ENCODE measurements at regions not wholly inside any gene's neighbourhood (a gene's known extent, or its start where the extent isn't known, plus 50 kb on each side); places are given as distances from the start of the nearest gene placed in this dataset.

DNA sequence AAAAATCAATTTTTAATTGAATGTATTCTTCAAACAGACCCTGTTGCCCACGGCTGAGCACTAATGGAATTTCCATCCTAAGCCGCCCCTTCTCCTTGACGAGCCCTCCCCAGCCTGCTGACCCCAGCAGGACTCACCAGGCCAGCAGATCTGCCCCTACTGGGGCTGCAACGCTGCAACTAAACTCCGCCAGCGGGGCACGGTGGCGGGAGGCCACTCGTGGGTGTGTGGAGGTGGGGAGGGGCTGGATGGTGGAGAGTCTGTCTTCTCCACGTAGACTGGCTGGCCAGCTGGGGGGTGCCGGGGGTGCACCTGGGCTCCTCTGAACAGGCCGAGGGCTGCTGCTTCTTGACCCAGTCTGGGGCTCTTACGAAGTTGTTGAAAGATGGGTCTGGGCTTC is 67.8 kb downstream of the ENGASE start:
- no peak overlapping the region for H3K4me3 ChIP-seq
- no peak for TF ChIP-seq Cebpa-rat (IDR thresholded peaks at IDR 0.05)
- H3K36me3 ChIP-seq: no peaks in the 10 kb centered on the region
- H4K20me1 ChIP-seq: peaks cover 0 to 26% (median 0%) of the 10 kb centered on the region in 11 experiments; a peak in 4 of 22 replicates
- H3K4me1 ChIP-seq: peaks cover 8 to 66% (median 44%) of the 10 kb centered on the region in 10 experiments; a peak in 19 of 20 replicates
- no peak overlapping the region for H3K27ac ChIP-seq
- peak overlapping the region in 6 of 11 experiments; percentile 25 to 93 (median 79); a peak in 12 of 22 replicates for H3K4me2 ChIP-seq
- no peak overlapping the region for H3K9ac ChIP-seq
- H3K9me3 ChIP-seq (replicated peaks in 1 of 11): no peaks in the 10 kb centered on the region
- H3K27me3 ChIP-seq: peaks cover 0 to 12% (median 10%) of the 10 kb centered on the region in 11 experiments; a peak in 14 of 22 replicates

DNA sequence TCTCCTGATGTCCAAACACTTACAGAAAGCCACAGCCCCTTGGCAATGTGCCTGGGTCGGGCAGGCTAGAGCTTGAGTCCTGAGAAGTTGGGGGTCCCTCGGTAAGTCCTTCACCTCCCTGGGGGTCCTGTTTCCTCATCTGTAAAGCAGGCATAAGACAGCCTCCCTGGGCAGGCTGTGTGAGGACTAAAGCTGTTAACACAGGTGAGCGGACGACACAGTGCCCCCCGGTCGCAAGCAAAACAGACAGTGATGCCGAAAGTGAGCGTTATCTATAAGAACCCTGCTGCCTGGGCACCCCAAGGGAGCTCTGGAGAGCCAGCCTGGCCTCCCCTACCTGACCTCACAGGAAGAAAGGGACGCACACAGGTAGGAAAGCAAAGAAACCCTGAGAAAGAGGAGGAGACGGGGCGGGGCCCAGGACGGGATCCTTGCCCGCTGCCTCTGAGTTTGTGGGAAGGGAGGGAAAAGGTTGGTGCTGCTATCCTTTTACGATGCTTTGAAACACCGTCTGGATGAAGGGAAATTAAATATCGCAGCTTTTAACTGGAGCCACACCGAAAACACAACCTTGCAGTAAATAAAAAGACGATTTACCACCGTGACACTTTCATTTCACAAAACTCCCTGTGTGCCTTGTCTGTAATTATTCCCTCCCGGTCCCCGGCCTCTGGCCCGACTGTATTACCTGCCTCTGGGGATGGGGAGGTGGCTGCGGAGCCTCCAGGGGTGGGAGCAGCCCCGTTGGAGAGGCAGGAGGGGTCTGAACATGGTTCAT is 67.1 kb downstream of the ENGASE start:
- Histone ChIP-seq H3K27me3 (peaks cover 0 to 18% (median 14%) of the 10 kb centered on the region in 11 experiments; a peak in 14 of 22 replicates), H3K9me3 (replicated peaks in 1 of 11) (no peaks in the 10 kb centered on the region), H3K4me3 (no peak overlapping the region), H3K27ac (no peak overlapping the region), H3K4me1 (peaks cover 9 to 66% (median 49%) of the 10 kb centered on the region in 10 experiments; a peak in 19 of 20 replicates), H3K4me2 (peak overlapping the region in 9 of 11 experiments; percentile 18 to 93 (median 74); a peak in 14 of 22 replicates), H3K9ac (peak overlapping the region in 2 of 11 experiments; percentile 9 to 31; a peak in 4 of 22 replicates), H4K20me1 (peaks cover 0 to 22% (median 0%) of the 10 kb centered on the region in 11 experiments; a peak in 6 of 22 replicates), H3K36me3 (no peaks in the 10 kb centered on the region)
- no peak for TF ChIP-seq Cebpa-rat (IDR thresholded peaks at IDR 0.05)

DNA sequence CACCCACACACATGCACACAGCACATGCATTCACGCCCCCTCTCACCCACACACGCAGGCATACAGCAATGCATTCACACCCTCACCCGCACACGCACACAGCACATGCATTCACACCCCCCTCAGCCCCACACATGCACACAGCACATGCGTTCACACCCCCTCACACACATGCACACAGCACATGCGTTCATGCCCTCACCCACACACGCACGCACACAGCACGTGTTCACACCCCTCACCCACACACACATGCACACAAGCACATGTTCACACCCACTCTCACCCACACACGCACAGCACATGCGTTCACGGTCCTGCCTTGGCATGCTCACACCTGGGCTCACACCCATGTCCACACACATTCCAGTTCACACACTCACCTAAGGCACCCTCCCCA is 64.2 kb downstream of the ENGASE start:
- H3K4me2 ChIP-seq: no peak overlapping the region
- H3K27ac ChIP-seq: no peak overlapping the region
- peaks cover 0 to 47% (median 6%) of the 10 kb centered on the region in 11 experiments; a peak in 9 of 22 replicates for H4K20me1 ChIP-seq
- H3K4me3 ChIP-seq: no peak overlapping the region
- H3K27me3 ChIP-seq: peaks cover 0 to 33% (median 15%) of the 10 kb centered on the region in 11 experiments; a peak in 14 of 22 replicates
- peaks cover 9 to 83% (median 76%) of the 10 kb centered on the region in 10 experiments; a peak in 19 of 20 replicates for H3K4me1 ChIP-seq
- no peaks in the 10 kb centered on the region for H3K36me3 ChIP-seq
- no peak for TF ChIP-seq Cebpa-rat (IDR thresholded peaks at IDR 0.05)
- no peak overlapping the region for H3K9ac ChIP-seq
- H3K9me3 ChIP-seq (replicated peaks in 1 of 11): no peaks in the 10 kb centered on the region

DNA sequence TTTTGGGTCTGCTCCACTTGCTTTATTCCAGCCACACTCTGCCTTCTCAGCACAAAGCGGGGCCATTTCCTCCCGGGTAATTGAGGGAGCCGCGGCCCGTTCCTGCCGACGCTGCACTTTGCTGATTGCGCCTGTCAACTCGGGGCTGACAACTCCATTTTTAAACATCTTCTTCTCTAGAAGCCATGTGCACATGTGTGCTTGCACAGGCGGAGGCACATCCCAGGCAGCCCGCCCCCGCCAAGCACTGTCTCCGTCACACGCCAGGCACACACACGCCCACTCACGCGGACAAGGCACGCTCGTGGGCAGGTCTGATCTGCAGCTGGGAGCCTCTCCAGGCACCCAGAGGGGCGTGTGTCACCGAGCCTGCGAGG is 63.2 kb downstream of the ENGASE start:
- peak overlapping the region; percentile 32 to 99 (median 87); a peak in 20 of 22 replicates for H3K4me2 ChIP-seq
- H3K9me3 ChIP-seq (replicated peaks in 1 of 11): no peaks in the 10 kb centered on the region
- no peak overlapping the region for H3K9ac ChIP-seq
- H3K4me1 ChIP-seq: peaks cover 14 to 85% (median 80%) of the 10 kb centered on the region in 10 experiments
- H3K36me3 ChIP-seq: no peaks in the 10 kb centered on the region
- no peak overlapping the region for H3K27ac ChIP-seq
- no peak for TF ChIP-seq Cebpa-rat (IDR thresholded peaks at IDR 0.05)
- peaks cover 0 to 33% (median 16%) of the 10 kb centered on the region in 11 experiments; a peak in 15 of 22 replicates for H3K27me3 ChIP-seq
- H3K4me3 ChIP-seq: no peak overlapping the region
- H4K20me1 ChIP-seq: peaks cover 0 to 56% (median 12%) of the 10 kb centered on the region in 11 experiments; a peak in 10 of 22 replicates

DNA sequence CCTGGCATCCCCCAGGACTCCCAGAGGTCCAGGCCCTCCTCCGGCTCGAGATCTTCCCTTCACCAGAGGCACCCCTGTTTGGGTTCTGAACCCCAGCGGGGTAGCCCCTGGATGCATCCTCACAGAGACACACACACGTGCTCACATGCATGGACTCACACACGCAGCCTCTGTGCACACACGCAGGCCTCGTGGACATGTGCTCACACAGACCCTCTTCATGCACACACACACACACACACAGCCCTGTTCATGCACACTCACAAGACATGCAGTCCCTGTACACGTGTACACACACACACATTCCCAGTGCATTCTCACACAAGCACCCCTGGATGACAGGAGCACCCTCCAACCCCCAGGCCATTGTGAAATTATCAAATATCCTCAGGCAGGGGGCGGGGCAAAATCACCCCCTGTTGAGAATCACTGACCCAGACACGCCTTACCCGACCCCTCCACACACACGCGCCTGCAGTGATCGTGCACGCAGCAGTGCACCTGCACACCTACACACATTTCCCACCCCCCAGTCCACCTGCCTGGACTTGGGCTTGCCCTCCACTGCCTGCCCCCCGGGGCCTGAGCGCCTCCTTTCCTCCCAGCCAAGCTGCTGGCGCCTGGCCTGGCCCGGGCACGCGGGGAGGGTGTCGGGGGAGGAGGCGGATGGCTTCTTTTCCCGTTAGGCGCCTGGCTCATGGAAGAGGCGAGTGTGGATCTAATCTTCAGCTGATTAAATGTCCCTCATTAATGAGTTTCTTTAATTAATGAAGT is 62.6 kb downstream of the ENGASE start:
- Histone ChIP-seq H3K27me3 (peaks cover 0 to 39% (median 16%) of the 10 kb centered on the region in 11 experiments; a peak in 15 of 22 replicates), H3K27ac (no peak overlapping the region)

DNA sequence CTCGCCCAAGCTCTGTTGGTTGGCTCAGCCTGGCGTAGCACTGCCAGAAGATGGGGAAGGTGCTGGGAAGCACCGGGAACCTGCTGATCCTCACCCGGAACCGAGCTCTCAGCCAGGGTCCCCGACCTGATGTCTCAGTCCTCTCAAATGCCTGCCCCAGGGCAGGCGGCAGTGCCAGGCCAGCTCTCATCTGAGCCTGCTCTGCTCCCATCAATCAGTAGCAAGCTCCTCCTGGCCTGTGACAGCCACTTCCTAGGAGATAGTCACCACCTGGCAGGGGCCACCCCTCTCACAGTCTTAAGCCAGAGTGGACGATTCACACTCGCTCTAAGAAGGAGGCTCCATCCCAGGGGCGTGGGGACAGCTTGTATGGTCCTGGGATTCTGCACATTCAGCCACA is 62.0 kb downstream of the ENGASE start:
- no peaks in the 10 kb centered on the region for H3K9me3 ChIP-seq (replicated peaks in 1 of 11)
- H3K27ac ChIP-seq: no peak overlapping the region
- TF ChIP-seq Cebpa-rat (IDR thresholded peaks at IDR 0.05): no peak
- peak overlapping the region in 9 of 11 experiments; percentile 26 to 99 (median 89); a peak in 15 of 22 replicates for H3K4me2 ChIP-seq
- peaks cover 18 to 84% (median 81%) of the 10 kb centered on the region in 10 experiments for H3K4me1 ChIP-seq
- H4K20me1 ChIP-seq: peaks cover 0 to 60% (median 15%) of the 10 kb centered on the region in 11 experiments; a peak in 10 of 22 replicates
- H3K9ac ChIP-seq: peak overlapping the region in 1 of 11 experiments; percentile 8; a peak in 2 of 22 replicates
- H3K4me3 ChIP-seq: no peak overlapping the region
- H3K27me3 ChIP-seq: peaks cover 0 to 43% (median 16%) of the 10 kb centered on the region in 11 experiments; a peak in 15 of 22 replicates
- H3K36me3 ChIP-seq: no peaks in the 10 kb centered on the region

More for the DNA sequence above, 62.6 kb downstream of the ENGASE start:
- Histone ChIP-seq H3K4me1 (peaks cover 18 to 85% (median 81%) of the 10 kb centered on the region in 10 experiments), H3K9ac (no peak overlapping the region), H3K4me3 (no peak overlapping the region), H4K20me1 (peaks cover 0 to 60% (median 15%) of the 10 kb centered on the region in 11 experiments; a peak in 10 of 22 replicates), H3K9me3 (replicated peaks in 1 of 11) (no peaks in the 10 kb centered on the region), H3K36me3 (no peaks in the 10 kb centered on the region), H3K4me2 (peak overlapping the region; percentile 32 to 99 (median 87); a peak in 20 of 22 replicates)
- no peak for TF ChIP-seq Cebpa-rat (IDR thresholded peaks at IDR 0.05)

All from BLaER1 treated with 17β-estradiol and CSF1 and Interleukin-3, amounts not matched to agents 10 nM and 100 nM (cell line).